ENCODE measurements at regions not wholly inside any gene's neighbourhood (a gene's known extent, or its start where the extent isn't known, plus 50 kb on each side); places are given as distances from the start of the nearest gene placed in this dataset.

DNA sequence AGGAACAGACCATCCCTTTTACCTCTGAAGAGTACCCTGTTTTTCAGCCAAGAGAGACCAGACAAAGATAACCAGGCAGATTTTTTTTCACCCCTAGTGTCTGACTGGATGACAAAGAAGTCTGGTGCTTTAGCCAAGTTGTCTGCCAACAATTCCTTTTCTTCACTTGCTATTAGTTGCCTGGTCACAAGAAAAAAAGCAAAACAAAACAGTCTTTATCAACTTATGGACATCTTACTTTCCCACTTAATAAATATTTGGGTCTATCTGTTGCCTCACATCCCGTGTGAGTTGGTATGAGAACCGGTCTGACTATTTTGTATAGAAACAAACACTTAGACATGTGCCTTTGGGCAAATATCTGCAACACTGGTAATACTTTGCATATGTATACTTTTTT is 662.9 kb downstream of the PLPP3 start:
- DNase-seq = peak in 2 of 3 donors; percentile 77 to 85

DNA sequence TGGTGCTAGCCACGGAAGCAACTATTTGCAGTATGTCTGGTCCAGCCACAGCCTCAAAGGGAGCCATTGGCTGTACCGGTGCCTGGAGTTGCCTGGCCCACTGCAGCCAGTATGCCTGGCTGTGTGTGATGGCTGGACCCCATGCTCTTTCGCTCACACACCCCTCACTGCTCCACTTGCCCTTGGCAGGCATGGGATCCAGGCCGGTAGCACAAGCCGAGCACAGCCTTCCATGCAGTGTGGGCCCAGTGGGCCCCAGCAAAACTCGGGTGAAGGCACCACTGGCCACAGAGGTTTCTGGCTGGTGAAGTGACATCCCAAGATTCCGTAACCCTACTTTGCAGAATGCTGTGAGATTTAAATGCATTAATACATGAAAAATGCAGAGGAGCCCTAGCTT is 665.8 kb downstream of the PLPP3 start:
- H3K36me3 ChIP-seq (ENCODE audit: control insufficient read depth in 4 of 4, insufficient read depth in 4 of 4, low read length in 4 of 4) = no peaks in the 10 kb centered on the region
- no peaks in the 10 kb centered on the region for H3K27me3 ChIP-seq (ENCODE audit: control insufficient read depth in 3 of 3, insufficient read depth in 3 of 3, low read length in 2 of 3)
- whole genome bisulfite sequencing, 2 donors = 91 to 96% methylated on average over 7 of the region's 7 CpGs
- H3K9ac ChIP-seq (ENCODE audit: insufficient read depth in 1 of 2, low read length in 2 of 2) = no peak overlapping the region
- DNase-seq = no peak
- H3K4me1 ChIP-seq (ENCODE audit: control insufficient read depth in 5 of 5, insufficient read depth in 5 of 5, low read length in 5 of 5) = peaks cover 0 to 7% (median 0%) of the 10 kb centered on the region in 5 donors
- no peak overlapping the region for H3K27ac ChIP-seq (ENCODE audit: low read depth in 1 of 2, low read length in 1 of 2)
- TF ChIP-seq, protein P1, sequence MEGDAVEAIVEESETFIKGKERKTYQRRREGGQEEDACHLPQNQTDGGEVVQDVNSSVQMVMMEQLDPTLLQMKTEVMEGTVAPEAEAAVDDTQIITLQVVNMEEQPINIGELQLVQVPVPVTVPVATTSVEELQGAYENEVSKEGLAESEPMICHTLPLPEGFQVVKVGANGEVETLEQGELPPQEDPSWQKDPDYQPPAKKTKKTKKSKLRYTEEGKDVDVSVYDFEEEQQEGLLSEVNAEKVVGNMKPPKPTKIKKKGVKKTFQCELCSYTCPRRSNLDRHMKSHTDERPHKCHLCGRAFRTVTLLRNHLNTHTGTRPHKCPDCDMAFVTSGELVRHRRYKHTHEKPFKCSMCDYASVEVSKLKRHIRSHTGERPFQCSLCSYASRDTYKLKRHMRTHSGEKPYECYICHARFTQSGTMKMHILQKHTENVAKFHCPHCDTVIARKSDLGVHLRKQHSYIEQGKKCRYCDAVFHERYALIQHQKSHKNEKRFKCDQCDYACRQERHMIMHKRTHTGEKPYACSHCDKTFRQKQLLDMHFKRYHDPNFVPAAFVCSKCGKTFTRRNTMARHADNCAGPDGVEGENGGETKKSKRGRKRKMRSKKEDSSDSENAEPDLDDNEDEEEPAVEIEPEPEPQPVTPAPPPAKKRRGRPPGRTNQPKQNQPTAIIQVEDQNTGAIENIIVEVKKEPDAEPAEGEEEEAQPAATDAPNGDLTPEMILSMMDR (IDR thresholded peaks at IDR 0.05; ENCODE audit: control extremely low read depth, extremely low read depth) = no peak
- H3K4me3 ChIP-seq = no peak overlapping the region
- H3K9me3 ChIP-seq (ENCODE audit: control insufficient read depth in 4 of 4, insufficient read depth in 3 of 4, low read length in 3 of 4) = no peaks in the 10 kb centered on the region
- no peak for ATAC-seq (ENCODE audit: insufficient read depth, low FRiP score)

More for the DNA sequence above, 662.9 kb downstream of the PLPP3 start:
- Histone ChIP-seq H3K9ac (ENCODE audit: insufficient read depth in 1 of 2, low read length in 2 of 2) (no peak overlapping the region), H3K4me3 (no peak overlapping the region), H3K9me3 (ENCODE audit: control insufficient read depth in 4 of 4, insufficient read depth in 3 of 4, low read length in 3 of 4) (no peaks in the 10 kb centered on the region), H3K27me3 (ENCODE audit: control insufficient read depth in 3 of 3, insufficient read depth in 3 of 3, low read length in 2 of 3) (no peaks in the 10 kb centered on the region), H3K27ac (ENCODE audit: low read depth in 1 of 2, low read length in 1 of 2) (no peak overlapping the region), H3K36me3 (ENCODE audit: control insufficient read depth in 4 of 4, insufficient read depth in 4 of 4, low read length in 4 of 4) (no peaks in the 10 kb centered on the region), H3K4me1 (ENCODE audit: control insufficient read depth in 5 of 5, insufficient read depth in 5 of 5, low read length in 5 of 5) (peaks cover 0 to 8% (median 0%) of the 10 kb centered on the region in 5 donors)
- ATAC-seq (ENCODE audit: insufficient read depth, low FRiP score) = no peak
- 39 to 64% methylated on average over 2 of the region's 2 CpGs for WGBS, 2 donors
- TF ChIP-seq, protein P1 (IDR thresholded peaks at IDR 0.05; ENCODE audit: control extremely low read depth, extremely low read depth) = no peak

DNA sequence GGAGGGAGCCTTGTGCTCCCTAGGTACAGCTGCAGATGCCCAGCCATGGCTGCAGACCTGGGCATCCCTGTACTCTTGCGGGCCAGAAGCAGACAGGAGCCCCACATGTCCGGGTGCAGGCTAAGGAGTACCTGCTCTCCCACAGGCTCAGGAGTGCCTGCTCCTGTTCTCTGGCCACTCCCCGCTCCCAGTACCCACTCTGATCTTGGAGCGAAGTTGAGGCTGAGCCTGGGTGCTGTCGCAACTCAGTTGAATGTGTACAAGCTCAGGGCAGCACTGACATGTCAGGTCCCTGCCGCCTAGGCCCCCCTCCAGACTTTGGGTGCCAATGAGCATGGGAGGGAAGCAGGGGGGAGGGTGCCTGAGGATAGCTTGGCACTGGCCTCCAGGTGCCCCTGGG is 666.9 kb downstream of the PLPP3 start:
- H3K36me3 ChIP-seq (ENCODE audit: control insufficient read depth in 4 of 4, insufficient read depth in 4 of 4, low read length in 4 of 4) = no peaks in the 10 kb centered on the region
- TF ChIP-seq, protein P1 (IDR thresholded peaks at IDR 0.05; ENCODE audit: control extremely low read depth, extremely low read depth) = no peak

DNA sequence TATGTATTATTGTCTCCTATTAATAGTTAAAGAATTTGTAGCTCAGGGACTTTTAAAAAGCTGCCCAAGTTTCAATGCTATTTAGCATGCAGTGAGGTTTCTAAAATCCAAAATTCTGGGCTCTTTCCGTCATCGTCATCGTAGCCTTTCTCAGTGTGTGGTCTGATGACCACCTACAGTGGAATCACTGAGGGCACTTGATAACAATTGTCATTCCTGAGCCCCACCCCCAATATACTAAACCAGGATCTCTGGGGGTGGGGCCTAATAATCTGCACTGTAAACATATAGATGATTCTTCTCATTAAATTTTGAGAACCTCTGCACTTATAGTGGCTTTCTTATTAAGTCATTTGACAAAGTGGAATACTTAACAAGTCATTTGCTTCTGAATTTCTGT is 674.8 kb downstream of the PLPP3 start:
- no peaks in the 10 kb centered on the region for H3K27me3 ChIP-seq (ENCODE audit: control insufficient read depth in 3 of 3, insufficient read depth in 3 of 3, low read length in 2 of 3)
- 96 to 99% methylated on average over 3 of the region's 3 CpGs for whole genome bisulfite sequencing, 2 donors
- no peaks in the 10 kb centered on the region for H3K9me3 ChIP-seq (ENCODE audit: control insufficient read depth in 4 of 4, insufficient read depth in 3 of 4, low read length in 3 of 4)
- no peak overlapping the region for H3K4me3 ChIP-seq
- no peak for ATAC-seq (ENCODE audit: insufficient read depth, low FRiP score)
- no peaks in the 10 kb centered on the region for H3K36me3 ChIP-seq (ENCODE audit: control insufficient read depth in 4 of 4, insufficient read depth in 4 of 4, low read length in 4 of 4)
- TF ChIP-seq, protein P1 (IDR thresholded peaks at IDR 0.05; ENCODE audit: control extremely low read depth, extremely low read depth) = no peak
- H3K27ac ChIP-seq (ENCODE audit: low read depth in 1 of 2, low read length in 1 of 2) = no peak overlapping the region
- peaks cover 0 to 6% (median 0%) of the 10 kb centered on the region in 5 donors for H3K4me1 ChIP-seq (ENCODE audit: control insufficient read depth in 5 of 5, insufficient read depth in 5 of 5, low read length in 5 of 5)
- DNase-seq = no peak
- no peak overlapping the region for H3K9ac ChIP-seq (ENCODE audit: insufficient read depth in 1 of 2, low read length in 2 of 2)

More for the DNA sequence above, 666.9 kb downstream of the PLPP3 start:
- peaks cover 0 to 7% (median 3%) of the 10 kb centered on the region in 5 donors for H3K4me1 ChIP-seq (ENCODE audit: control insufficient read depth in 5 of 5, insufficient read depth in 5 of 5, low read length in 5 of 5)
- 96 to 98% methylated on average over 6 of the region's 6 CpGs for WGBS, 2 donors
- H3K9ac ChIP-seq (ENCODE audit: insufficient read depth in 1 of 2, low read length in 2 of 2) = no peak overlapping the region
- H3K27ac ChIP-seq (ENCODE audit: low read depth in 1 of 2, low read length in 1 of 2) = no peak overlapping the region
- H3K27me3 ChIP-seq (ENCODE audit: control insufficient read depth in 3 of 3, insufficient read depth in 3 of 3, low read length in 2 of 3) = no peaks in the 10 kb centered on the region
- DNase-seq (no peak), ATAC-seq (ENCODE audit: insufficient read depth, low FRiP score) (no peak)
- H3K4me3 ChIP-seq = no peak overlapping the region
- no peaks in the 10 kb centered on the region for H3K9me3 ChIP-seq (ENCODE audit: control insufficient read depth in 4 of 4, insufficient read depth in 3 of 4, low read length in 3 of 4)
